ENCODE measurements at regions not wholly inside any gene's neighbourhood (a gene's known extent, or its start where the extent isn't known, plus 50 kb on each side); places are given as distances from the start of the nearest gene placed in this dataset.

DNA sequence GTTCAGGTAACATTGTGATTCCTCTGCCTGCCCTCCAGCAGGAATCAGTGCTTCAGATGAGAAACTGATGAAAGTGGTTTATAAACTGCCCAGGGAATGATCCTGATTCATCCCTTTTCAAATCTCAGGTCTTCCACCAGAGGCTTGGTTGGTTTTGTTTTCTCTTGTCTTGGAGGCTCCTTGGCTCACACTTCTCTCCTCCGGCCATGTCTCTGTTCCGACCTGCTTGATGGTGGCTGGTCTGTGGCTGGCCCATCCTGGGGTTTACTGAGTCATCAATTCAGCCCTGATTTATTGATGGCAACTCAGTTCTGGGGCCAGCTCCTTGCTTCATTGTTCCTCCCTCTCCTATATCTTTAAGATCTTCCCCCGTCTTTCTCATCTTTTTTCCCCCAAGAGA lies 56.6 kb upstream of the SLC2A1 start:
- TF ChIP-seq CTCF (IDR thresholded peaks at IDR 0.05) (no peak), EP300 (IDR thresholded peaks at IDR 0.05) (no peak)

Measured in suprapubic skin (tissue), 3 donors.